NOMO-1 treated with dmso at 0.1 percent for 144 hours (cell line): ENCODE measurements at regions not wholly inside any gene's neighbourhood (a gene's known extent, or its start where the extent isn't known, plus 50 kb on each side); places are given as distances from the start of the nearest gene placed in this dataset.

Source experiments
- DNase-seq: peaks from one replicate; lab custom pipeline; 2025; ENCODE audit not compliant: unreplicated experiment; lab: John Stamatoyannopoulos, UW

DNA sequence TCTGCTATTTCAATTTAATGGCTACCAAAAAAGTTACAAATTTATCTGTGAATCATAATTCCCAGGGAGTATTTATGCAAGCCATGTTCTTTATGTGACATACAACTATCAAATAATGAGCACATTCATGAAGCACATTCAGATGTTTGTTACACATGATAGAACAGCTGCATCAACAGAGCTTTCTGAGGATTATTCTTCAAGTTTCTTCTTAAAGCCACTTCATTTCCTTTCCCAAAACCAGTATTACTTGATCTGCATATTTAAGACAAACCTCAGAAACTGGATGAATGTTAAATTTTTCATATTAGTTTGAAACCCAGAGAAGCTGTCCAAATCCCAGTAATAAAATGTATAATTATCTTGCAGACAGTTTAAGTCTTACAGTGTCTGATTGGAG is 73.6 kb upstream of the SOX5 start:
- DNase-seq: no peak

DNA sequence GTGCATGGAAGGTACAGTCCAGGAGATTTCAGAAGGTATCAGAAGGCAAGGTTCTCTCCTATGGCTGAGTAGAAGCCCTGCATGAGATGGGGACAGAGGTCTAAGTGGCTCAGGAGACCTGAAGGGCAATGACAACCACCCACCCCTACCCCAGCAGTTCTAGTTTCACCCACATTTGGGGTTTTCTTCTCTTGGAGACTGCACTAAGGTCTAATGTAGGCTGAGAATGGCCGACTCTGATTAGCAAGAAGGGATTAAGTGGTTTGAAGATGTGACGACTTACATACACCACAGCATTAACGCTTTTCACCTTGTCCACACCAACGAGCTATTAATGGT is 71.7 kb upstream of the SOX5 start:
- no peak for DNase-seq

DNA sequence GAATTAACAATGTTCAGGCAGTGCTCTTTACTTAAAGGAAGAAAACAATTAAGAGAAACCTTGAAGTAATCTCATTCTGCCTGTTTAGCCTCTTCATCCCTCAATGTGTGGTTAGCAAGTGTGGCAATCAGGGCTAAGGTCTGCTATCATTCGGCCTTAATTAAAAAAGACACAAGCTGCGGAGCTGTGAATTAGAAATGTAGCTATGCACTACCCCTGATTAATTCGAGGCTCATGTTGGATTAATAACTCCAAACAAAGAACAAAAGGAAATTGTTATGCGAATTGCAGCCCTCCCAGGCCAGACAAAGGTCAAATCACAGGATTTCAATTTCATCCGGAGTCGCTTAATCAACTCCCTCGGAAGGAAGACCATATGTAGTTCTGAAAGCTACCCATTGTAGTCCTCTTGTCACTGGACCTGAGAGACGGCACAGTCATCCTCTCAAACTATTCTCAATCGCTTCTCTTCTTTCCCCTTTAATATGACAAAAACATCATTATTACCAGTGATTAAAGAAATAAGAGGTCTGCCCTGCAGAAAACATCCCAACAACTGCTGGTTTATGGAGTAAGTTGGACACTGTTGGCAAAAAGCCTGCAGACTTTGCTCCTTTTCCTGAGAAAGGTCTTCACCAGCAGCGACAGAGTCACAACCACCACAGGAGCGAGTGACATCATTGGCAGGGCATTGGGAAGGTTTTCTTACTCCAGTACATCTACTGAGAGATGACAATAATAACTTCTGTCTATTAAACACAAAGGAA is 71.1 kb upstream of the SOX5 start:
- DNase-seq: no peak

DNA sequence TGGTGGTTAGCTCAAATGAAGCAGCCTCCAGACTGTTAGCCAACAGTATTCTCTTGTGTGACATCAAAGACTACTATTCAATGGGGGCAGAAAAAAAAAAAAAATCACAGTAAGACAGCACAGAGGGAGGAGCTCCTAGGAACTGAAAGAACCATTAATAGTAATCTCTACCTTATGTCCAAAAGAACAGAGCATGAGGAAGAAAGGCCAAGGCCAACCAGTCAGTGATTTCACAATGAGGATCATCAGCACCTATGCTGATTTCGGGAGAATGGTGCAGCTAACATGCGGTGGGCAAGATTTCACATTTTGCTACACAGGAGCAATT is 66.3 kb upstream of the SOX5 start:
- DNase-seq: no peak

DNA sequence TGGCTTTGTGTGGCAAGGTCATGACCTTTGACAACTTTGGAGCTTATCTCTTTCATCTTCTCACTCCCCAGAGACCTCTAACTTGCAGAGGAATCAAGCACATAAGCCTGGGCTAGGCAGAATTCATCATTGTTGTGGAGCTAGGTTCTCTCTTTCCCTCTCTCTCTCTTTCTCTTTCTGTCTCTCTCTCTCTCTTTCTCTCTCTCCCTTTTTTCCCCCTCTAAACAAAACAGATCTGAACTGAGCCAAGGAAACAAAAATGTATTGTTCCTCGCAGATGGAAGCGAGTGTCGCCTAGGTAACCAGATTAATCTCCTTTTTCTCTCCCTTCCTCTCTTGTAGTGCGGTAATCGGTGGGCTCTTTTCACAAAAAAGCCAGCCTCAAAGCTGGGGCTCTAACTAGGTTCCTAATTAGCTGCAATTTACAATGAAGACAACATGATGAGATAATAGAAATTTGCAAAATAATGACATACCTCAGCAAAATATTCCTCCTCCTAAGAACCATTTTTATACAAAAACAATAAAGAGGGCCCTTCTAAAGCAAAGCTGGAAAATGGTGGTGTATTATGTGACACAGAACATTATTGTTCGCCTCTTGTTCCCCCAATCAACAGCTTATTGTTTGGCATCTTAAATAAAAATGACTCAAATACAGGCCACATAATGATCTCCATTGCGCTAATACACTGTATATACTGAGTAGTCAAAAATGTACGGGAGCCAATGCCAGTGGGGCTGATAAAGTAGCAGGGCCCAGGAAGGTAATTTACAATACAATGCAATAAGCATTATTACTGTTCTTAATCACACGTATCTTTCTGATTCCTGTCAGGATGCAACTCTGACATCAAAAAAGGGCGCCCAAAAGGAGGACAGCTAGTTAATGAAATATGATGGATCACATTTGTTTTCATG is 65.7 kb upstream of the SOX5 start:
- no peak for DNase-seq

DNA sequence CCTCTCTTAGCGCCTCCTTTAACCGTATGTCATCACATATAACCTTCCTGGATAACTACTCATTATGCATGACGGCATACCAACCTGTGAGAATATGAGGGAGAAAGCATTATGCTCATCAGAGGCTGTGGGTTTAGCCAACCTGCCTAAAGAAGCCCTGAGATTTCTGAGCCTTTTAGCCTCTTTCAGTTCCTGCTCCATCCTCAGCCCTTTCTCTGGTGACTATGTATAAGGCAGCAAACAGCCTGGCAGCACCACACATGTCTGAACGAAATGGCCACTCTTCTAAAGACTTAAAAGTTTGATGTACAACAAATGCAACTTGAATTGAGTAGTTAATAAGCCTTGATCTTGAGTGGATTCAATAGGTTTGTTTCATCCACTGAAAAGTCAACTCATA is 64.8 kb upstream of the SOX5 start:
- no peak for DNase-seq

DNA sequence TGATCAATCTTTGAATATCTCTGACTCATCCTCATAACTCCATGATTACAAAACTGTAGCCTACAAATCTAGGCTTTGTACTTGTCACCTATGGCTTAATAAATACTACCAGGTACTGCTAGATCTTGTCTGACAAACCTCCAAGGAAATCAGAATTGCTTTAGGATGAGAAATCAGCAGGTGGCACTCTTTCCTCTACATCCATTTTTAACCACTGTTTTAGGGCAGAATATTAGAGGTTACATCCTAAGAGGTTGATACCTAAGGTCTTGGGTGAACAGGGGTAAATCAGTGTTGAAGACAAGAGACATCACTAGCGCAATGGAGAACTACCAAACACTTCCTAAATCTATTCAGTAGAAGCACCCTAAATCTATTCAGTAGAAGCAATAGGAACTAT is 63.1 kb upstream of the SOX5 start:
- DNase-seq: no peak

DNA sequence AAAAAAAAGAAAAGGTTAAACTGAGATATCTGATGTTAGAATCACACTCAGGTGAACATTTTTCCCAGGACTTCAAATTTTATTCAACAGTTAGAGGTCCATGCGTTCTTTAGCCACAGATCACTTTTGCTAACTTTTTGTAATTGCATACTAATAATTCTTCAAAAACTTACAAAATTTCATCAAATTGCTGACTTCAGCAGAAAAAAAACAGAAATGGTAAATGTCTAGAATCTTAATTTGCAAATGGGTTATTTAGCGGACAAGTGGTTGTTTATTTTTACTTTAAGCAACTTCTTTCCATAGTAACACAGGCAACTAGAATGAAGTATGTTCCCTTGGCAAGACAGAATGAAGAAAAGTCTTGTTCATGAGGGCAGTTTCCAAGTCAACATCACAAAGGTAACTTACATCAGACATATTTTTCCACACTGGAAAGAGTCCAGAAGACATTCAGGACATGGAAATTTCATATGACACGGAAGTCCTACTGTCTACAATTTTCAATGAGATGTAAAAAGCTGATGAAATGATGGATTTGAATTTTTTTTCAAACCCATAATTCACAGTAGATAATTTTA is 62.5 kb upstream of the SOX5 start:
- no peak for DNase-seq

DNA sequence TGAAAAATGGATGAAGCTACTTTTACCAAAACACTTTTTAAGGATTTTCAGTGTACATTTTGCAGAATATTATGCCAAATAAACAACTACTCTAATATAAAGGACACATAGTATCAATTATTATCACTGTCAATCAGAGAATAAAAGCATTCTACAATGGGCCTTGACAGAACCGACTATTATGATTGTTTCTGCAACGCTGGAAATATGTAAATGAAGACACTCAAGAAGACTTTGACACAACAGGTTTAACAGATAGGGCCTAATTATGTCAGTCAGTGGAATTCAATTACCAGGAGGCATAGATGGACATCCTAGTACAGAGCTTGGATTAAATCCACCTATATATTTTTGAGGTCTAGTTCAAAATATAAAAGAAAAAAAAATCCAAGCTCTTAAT is 58.7 kb upstream of the SOX5 start:
- DNase-seq: no peak
